ENCODE measurements at regions not wholly inside any gene's neighbourhood (a gene's known extent, or its start where the extent isn't known, plus 50 kb on each side); places are given as distances from the start of the nearest gene placed in this dataset.

- DNase-seq (ENCODE audit: low read depth in 2 of 2) = no peak
Measured at GRCh38 chr1:234975941-234976860, 152.4 kb downstream of the TOMM20 start.

GRCh38 chr1:234975122-234975940 is 153.3 kb downstream of the TOMM20 start:
- DNase-seq (ENCODE audit: low read depth in 2 of 2) = no peak

- DNase-seq (ENCODE audit: low read depth in 2 of 2) = no peak
Measured at GRCh38 chr1:234973426-234974250, 155.0 kb downstream of the TOMM20 start.

- no peak for DNase-seq (ENCODE audit: low read depth in 2 of 2)
Measured at GRCh38 chr1:234972411-234973191, 156.0 kb downstream of the TOMM20 start.

GRCh38 chr1:234971586-234972297 is 156.9 kb downstream of the TOMM20 start:
- DNase-seq (ENCODE audit: low read depth in 2 of 2) = no peak

- no peak for DNase-seq (ENCODE audit: low read depth in 2 of 2)
Measured at GRCh38 chr1:234970731-234971476, 157.7 kb downstream of the TOMM20 start.

- no peak for DNase-seq (ENCODE audit: low read depth in 2 of 2)
Measured at GRCh38 chr1:234970401-234970730, 158.3 kb downstream of the TOMM20 start.

GRCh38 chr1:234969581-234970400 is 158.8 kb downstream of the TOMM20 start:
- DNase-seq (ENCODE audit: low read depth in 2 of 2) = no peak

GRCh38 chr1:234969011-234969441 is 159.6 kb downstream of the TOMM20 start:
- no peak for DNase-seq (ENCODE audit: low read depth in 2 of 2)

- DNase-seq (ENCODE audit: low read depth in 2 of 2) = no peak
Measured at GRCh38 chr1:234968451-234968850, 160.2 kb downstream of the TOMM20 start.

GRCh38 chr1:234967121-234967520 is 161.5 kb downstream of the TOMM20 start:
- DNase-seq (ENCODE audit: low read depth in 2 of 2) = no peak

- no peak for DNase-seq (ENCODE audit: low read depth in 2 of 2)
Measured at GRCh38 chr1:234965111-234965510, 163.5 kb downstream of the TOMM20 start.

- no peak for DNase-seq (ENCODE audit: low read depth in 2 of 2)
Measured at GRCh38 chr1:234963904-234964702, 164.5 kb downstream of the TOMM20 start.

GRCh38 chr1:234963180-234963903 is 165.3 kb downstream of the TOMM20 start:
- peak; percentile 75 to 88 for DNase-seq (ENCODE audit: low read depth in 2 of 2)

GRCh38 chr1:234962340-234962989 is 166.2 kb downstream of the TOMM20 start:
- DNase-seq (ENCODE audit: low read depth in 2 of 2) = no peak

- DNase-seq (ENCODE audit: low read depth in 2 of 2) = no peak
Measured at GRCh38 chr1:234961456-234962339, 166.9 kb downstream of the TOMM20 start.
